DND-41 (cell line): ENCODE measurements at regions not wholly inside any gene's neighbourhood (a gene's known extent, or its start where the extent isn't known, plus 50 kb on each side); places are given as distances from the start of the nearest gene placed in this dataset.

ENCODE experiments used
- ATAC-seq: fragments of 200-7000 bp; cut with Tn5 transposase; 3 replicates; pipeline ENCODE4 v1.9.1; 2021; ENCODE audit warnings: low read depth; ENCODE audit not compliant: insufficient read depth
- DNase-seq: peaks from one replicate; pipeline ENCODE4 v3.0.0-alpha.2; 2020
- H2AFZ ChIP-seq: 2 replicates; pipeline ENCODE4 v1.6.0; 2012; ENCODE audit warnings: low read depth, low read length
- H3K27ac ChIP-seq: 2 replicates; pipeline ENCODE4 v1.5.1; 2012; ENCODE audit warnings: low read length, inconsistent platforms
- H3K27me3 ChIP-seq: fragments of 200-600 bp; sonication (generic); 2 replicates; pipeline ENCODE4 v1.6.0; 2012; ENCODE audit warnings: low read length, mild to moderate bottlenecking, inconsistent platforms; ENCODE audit not compliant: insufficient read depth, poor library complexity
- H3K36me3 ChIP-seq: 2 replicates; pipeline ENCODE4 v1.5.1; 2012; ENCODE audit warnings: low read length, inconsistent platforms; ENCODE audit not compliant: insufficient read depth
- H3K4me1 ChIP-seq: 2 replicates; pipeline ENCODE4 v1.5.1; 2012; ENCODE audit warnings: mild to moderate bottlenecking, low read length; ENCODE audit not compliant: insufficient read depth
- H3K4me2 ChIP-seq: 2 replicates; pipeline ENCODE4 v1.6.0; 2012; ENCODE audit warnings: mild to moderate bottlenecking, moderate library complexity, low read length, inconsistent platforms; ENCODE audit not compliant: insufficient read depth
- H3K4me3 ChIP-seq, 2 experiments: fragments of 200-600 bp in 1 of 2; shearing (Covaris generic) in 1 of 2; 2 replicates each; pipeline ENCODE4 v1.5.1; 2012 to 2016; ENCODE audit warnings: inconsistent platforms in 2 of 2, low read length in 2 of 2, mild to moderate bottlenecking in 2 of 2, low read depth in 1 of 2, moderate library complexity in 1 of 2
- H3K79me2 ChIP-seq: 2 replicates; pipeline ENCODE4 v1.6.0; 2012; ENCODE audit warnings: low read length, inconsistent platforms; ENCODE audit not compliant: insufficient read depth
- H3K9ac ChIP-seq: 2 replicates; pipeline ENCODE4 v1.6.0; 2012; ENCODE audit warnings: low read depth, mild to moderate bottlenecking, inconsistent platforms, low read length, moderate library complexity
- H3K9me3 ChIP-seq: 2 replicates; pipeline ENCODE4 v1.5.1; 2012; ENCODE audit warnings: low read length, moderate library complexity, mild to moderate bottlenecking, inconsistent platforms; ENCODE audit not compliant: insufficient read depth, severe bottlenecking
- H4K20me1 ChIP-seq: 2 replicates; pipeline ENCODE4 v1.6.0; 2012; ENCODE audit warnings: low read length; ENCODE audit not compliant: insufficient read depth
- CTCF ChIP-seq: IDR thresholded peaks from 2 replicates; pipeline ENCODE4 v1.5.1; 2012; ENCODE audit warnings: borderline replicate concordance, low read length, moderate library complexity, mild to moderate bottlenecking; ENCODE audit not compliant: poor library complexity, severe bottlenecking; ENCODE audit errors: extremely low read depth
- EZH2 ChIP-seq: IDR thresholded peaks from 3 replicates; pipeline ENCODE4 v1.6.1; 2012; ENCODE audit warnings: borderline replicate concordance, low read depth, mild to moderate bottlenecking, moderate library complexity, low read length, inconsistent platforms; ENCODE audit not compliant: severe bottlenecking

GRCh38 chr11:57121996-57122395, 59.8 kb upstream of the LRRC55 start:
- ATAC-seq (no peak), DNase-seq (no peak)
- Histone ChIP-seq H3K9ac (no peak overlapping the region), H3K4me3 (no peak overlapping the region), H3K27me3 (peaks cover 9% of the 10 kb centered on the region), H3K4me2 (no peak overlapping the region), H3K36me3 (no peaks in the 10 kb centered on the region), H3K79me2 (no peaks in the 10 kb centered on the region), H3K9me3 (no peaks in the 10 kb centered on the region), H4K20me1 (no peaks in the 10 kb centered on the region), H3K4me1 (no peaks in the 10 kb centered on the region), H3K27ac (no peak overlapping the region), H2AFZ (no peak overlapping the region)
- TF ChIP-seq CTCF, result no peak
- no peak for TF ChIP-seq EZH2

GRCh38 chr11:57123590-57123989, 58.2 kb upstream of the LRRC55 start:
- Histone ChIP-seq H3K4me2 (no peak overlapping the region), H3K4me3 (no peak overlapping the region), H2AFZ (no peak overlapping the region), H3K79me2 (no peaks in the 10 kb centered on the region), H3K9me3 (no peaks in the 10 kb centered on the region), H3K36me3 (no peaks in the 10 kb centered on the region), H3K9ac (no peak overlapping the region), H3K27me3 (peaks cover 19% of the 10 kb centered on the region), H4K20me1 (no peaks in the 10 kb centered on the region), H3K4me1 (no peaks in the 10 kb centered on the region), H3K27ac (no peak overlapping the region)
- no peak for ATAC-seq
- TF ChIP-seq CTCF (no peak), EZH2 (no peak)
- DNase-seq, result no peak

GRCh38 chr11:57124505-57124904, 57.2 kb upstream of the LRRC55 start:
- H2AFZ ChIP-seq, result no peak overlapping the region

More at GRCh38 chr11:57124505-57124904, 57.2 kb upstream of the LRRC55 start:
- no peak overlapping the region for H3K27ac ChIP-seq
- no peak for ATAC-seq
- no peaks in the 10 kb centered on the region for H3K36me3 ChIP-seq
- H3K4me1 ChIP-seq, result no peaks in the 10 kb centered on the region
- H3K4me2 ChIP-seq, result no peak overlapping the region
- peaks cover 19% of the 10 kb centered on the region for H3K27me3 ChIP-seq
- DNase-seq, result no peak
- no peaks in the 10 kb centered on the region for H3K9me3 ChIP-seq
- no peaks in the 10 kb centered on the region for H3K79me2 ChIP-seq
- H3K9ac ChIP-seq, result no peak overlapping the region
- H4K20me1 ChIP-seq, result no peaks in the 10 kb centered on the region
- H3K4me3 ChIP-seq, result no peak overlapping the region
- TF ChIP-seq CTCF, result no peak
- TF ChIP-seq EZH2, result no peak
